GM23338 (cell line): ENCODE measurements at regions not wholly inside any gene's neighbourhood (a gene's known extent, or its start where the extent isn't known, plus 50 kb on each side); places are given as distances from the start of the nearest gene placed in this dataset.

Experiments used
- CREB1 ChIP-seq: fragments of 250-450 bp; sonication (Bioruptor Pico); IDR thresholded peaks from 2 replicates; pipeline ENCODE4 v1.5.0; 2020; ENCODE audit warnings: low read depth, mild to moderate bottlenecking, moderate library complexity
- CTCF ChIP-seq, 2 experiments: fragments of 200-600 bp in 1 of 2; sonication (generic) in 1 of 2; conservative IDR thresholded peaks; 2 replicates each; pipeline versions ENCODE4 v1.5.1 to v1.6.1; 2016 to 2017; ENCODE audit warnings: antibody characterized with exemption in 2 of 2, low read depth in 2 of 2, mild to moderate bottlenecking in 2 of 2, moderate library complexity in 1 of 2
- ETS1 ChIP-seq: IDR thresholded peaks from 2 replicates; pipeline ENCODE4 v1.6.1; 2016; ENCODE audit warnings: antibody characterized with exemption
- EZH2 ChIP-seq: fragments of 200-600 bp; sonication (generic); IDR thresholded peaks from one replicate; pipeline ENCODE4 v1.8.0; 2017; ENCODE audit warnings: antibody characterized with exemption, mild to moderate bottlenecking, low read depth; ENCODE audit not compliant: unreplicated experiment
- EZH2phosphoT487 ChIP-seq: fragments of 200-600 bp; sonication (generic); IDR thresholded peaks from one replicate; pipeline ENCODE4 v1.8.1; 2018; ENCODE audit warnings: antibody characterized with exemption; ENCODE audit not compliant: unreplicated experiment
- JUNB ChIP-seq: IDR thresholded peaks from one replicate; pipeline ENCODE4 v1.6.1; 2016; ENCODE audit warnings: antibody characterized with exemption; ENCODE audit not compliant: unreplicated experiment
- POLR2AphosphoS5 ChIP-seq: IDR thresholded peaks from 2 replicates; pipeline ENCODE4 v1.6.1; 2016; ENCODE audit warnings: antibody characterized with exemption, low read depth
- REST ChIP-seq: IDR thresholded peaks from one replicate; pipeline ENCODE4 v1.6.1; 2018; ENCODE audit warnings: antibody characterized with exemption; ENCODE audit not compliant: unreplicated experiment
- STAT1 ChIP-seq: IDR thresholded peaks from one replicate; pipeline ENCODE4 v1.6.1; 2016; ENCODE audit warnings: antibody characterized with exemption; ENCODE audit not compliant: unreplicated experiment
- ZNF331 ChIP-seq: fragments of 250-450 bp; sonication (Bioruptor Pico); IDR thresholded peaks from 2 replicates; pipeline ENCODE4 v1.5.0; 2020; ENCODE audit warnings: low read depth, mild to moderate bottlenecking, moderate library complexity

- TF ChIP-seq CTCF (conservative IDR thresholded peaks at IDR 0.05; ENCODE audit: low read depth in 2 of 2) (peak; percentile 50 to 55), JUNB (no peak), REST (no peak), POLR2AphosphoS5 (no peak), EZH2 (no peak), CREB1 (CRISPR knock-in tag) (no peak), ETS1 (no peak), ZNF331 (CRISPR knock-in tag) (no peak), EZH2phosphoT487 (no peak), STAT1 (no peak)
These were observed 244.8 kb upstream of the RGMA start for GRCh38 chr15:93333796-93334195.
